GM12864 (cell line): ENCODE measurements at regions not wholly inside any gene's neighbourhood (a gene's known extent, or its start where the extent isn't known, plus 50 kb on each side); places are given as distances from the start of the nearest gene placed in this dataset.

Source experiments
- DNase-seq: peaks from one replicate; pipeline ENCODE4 v3.0.0-alpha.2; 2011; ENCODE audit warnings: low read depth
- H3K4me3 ChIP-seq: 2 replicates; pipeline ENCODE4 v1.5.1; 2011; ENCODE audit warnings: mild to moderate bottlenecking, low read depth, low read length, control low read depth
- CTCF ChIP-seq: IDR thresholded peaks from 2 replicates; pipeline ENCODE4 v1.5.1; 2011; ENCODE audit warnings: low read depth, mild to moderate bottlenecking, moderate library complexity, low read length, control low read depth, inconsistent platforms; ENCODE audit errors: missing control alignments

- TF ChIP-seq CTCF = no peak
Measured at GRCh38 chr5:125551797-125552196, 805.4 kb upstream of the ZNF608 start.

DNA sequence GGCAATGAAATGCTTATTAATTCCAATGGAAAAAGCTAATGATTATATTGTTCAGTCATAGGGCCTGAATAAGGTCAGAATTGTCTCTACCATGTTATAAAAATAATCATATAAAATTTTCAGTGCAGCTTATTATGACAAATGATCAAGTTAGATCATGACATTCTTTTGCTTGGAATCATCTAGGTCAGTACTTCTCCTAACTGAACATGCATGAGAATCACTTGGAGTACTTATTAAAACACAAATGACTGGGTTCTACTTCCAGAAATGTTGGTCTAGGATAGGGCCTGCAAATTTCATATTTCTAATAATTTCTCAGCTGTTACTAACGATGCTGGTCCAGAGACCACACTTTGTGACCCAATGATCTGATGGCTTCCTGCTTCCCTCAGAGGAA is 806.0 kb upstream of the ZNF608 start:
- no peak for TF ChIP-seq CTCF
- no peak overlapping the region for H3K4me3 ChIP-seq
- no peak for DNase-seq

More at GRCh38 chr5:125551797-125552196, 805.4 kb upstream of the ZNF608 start:
- H3K4me3 ChIP-seq = no peak overlapping the region
- no peak for DNase-seq

DNA sequence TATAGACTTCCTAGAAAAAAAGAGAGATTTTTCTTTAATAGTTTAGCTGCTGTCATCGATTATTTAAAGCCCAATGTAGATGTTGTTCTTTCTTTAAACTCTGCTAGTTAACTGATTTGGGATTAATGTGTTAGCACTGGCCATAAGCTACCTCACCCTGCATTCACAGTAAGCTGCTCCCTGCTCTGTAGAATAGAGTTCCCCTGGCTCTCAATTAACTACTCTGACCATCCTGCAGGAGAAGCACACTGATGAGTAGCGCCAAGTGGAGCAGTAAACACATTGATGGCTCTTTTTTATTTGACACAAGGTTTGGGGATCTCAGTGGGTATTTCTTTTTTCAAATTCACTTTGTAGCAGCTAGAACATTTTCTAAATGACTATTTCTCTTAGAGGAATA is 807.9 kb upstream of the ZNF608 start:
- H3K4me3 ChIP-seq = no peak overlapping the region
- no peak for TF ChIP-seq CTCF
- no peak for DNase-seq

DNA sequence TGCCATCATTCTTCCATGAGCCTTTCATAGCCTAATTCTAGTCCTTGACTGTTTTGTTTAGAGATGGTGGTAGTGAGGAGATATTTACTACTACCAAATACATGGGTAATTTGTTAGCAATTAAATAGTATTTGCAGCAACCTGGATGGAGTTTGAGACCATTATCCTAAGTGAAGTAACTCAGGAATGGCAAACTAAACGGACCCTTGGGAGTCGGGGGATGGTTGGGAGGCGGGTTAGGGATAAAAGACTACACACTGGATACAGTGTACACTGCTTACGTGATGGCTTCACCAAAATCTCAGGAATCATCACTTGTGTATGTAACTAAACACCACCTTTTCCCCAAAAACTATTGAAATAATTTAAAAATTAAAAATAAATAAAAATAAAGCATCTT is 809.2 kb upstream of the ZNF608 start:
- H3K4me3 ChIP-seq = no peak overlapping the region
- no peak for DNase-seq
- no peak for TF ChIP-seq CTCF

DNA sequence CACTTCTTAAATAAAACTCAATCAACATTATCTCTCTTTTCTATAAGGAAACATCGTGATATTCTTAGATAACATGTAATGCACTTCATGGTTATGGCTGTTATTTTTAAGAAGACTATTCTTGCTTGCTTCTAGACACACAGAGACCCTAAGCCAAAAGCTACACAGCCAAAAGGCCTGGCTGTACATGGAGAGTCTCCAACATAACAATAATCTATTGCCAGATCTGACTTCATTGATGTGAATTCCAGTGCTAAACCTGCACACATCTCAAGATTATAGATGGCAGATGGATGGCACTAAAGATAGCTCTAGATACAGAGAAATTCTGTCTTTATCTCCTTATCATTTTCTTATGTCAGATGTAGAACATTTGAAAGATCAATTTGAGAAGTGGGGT is 811.6 kb upstream of the ZNF608 start:
- TF ChIP-seq CTCF = no peak
- DNase-seq = no peak

DNA sequence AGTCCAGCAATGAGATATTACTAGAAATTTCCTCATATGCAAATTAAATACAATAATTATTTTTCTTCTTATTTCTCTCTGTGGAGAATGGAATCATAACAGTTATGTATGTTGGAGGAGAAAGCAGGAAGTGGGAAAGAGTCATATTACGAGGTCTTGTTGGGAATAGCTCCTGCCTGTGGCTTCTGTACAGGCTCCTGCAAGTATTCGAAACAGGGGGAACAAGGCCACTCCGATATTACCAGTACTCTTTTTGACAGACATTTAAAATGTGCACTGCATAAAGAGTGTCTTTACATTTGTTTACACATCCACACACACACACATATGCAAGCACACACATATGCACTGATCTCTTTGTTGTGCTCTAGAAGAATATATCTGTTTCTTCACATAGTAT is 812.0 kb upstream of the ZNF608 start:
- no peak for DNase-seq
- no peak overlapping the region for H3K4me3 ChIP-seq
- no peak for TF ChIP-seq CTCF

More for the DNA sequence above, 811.6 kb upstream of the ZNF608 start:
- no peak overlapping the region for H3K4me3 ChIP-seq

GRCh38 chr5:125559296-125559695 is 812.9 kb upstream of the ZNF608 start:
- no peak overlapping the region for H3K4me3 ChIP-seq
- TF ChIP-seq CTCF = no peak
- DNase-seq = no peak
